Omental fat pad (tissue), 3 donors: ENCODE measurements at regions not wholly inside any gene's neighbourhood (a gene's known extent, or its start where the extent isn't known, plus 50 kb on each side); places are given as distances from the start of the nearest gene placed in this dataset.

Source experiments
- ATAC-seq: fragments of 150-250 bp; one replicate; pipeline ENCODE4 v1.9.1; 2016; ENCODE audit warnings: mild to moderate bottlenecking, moderate library complexity; ENCODE audit not compliant: low FRiP score
- DNase-seq: peaks from one replicate; pipeline ENCODE4 v3.0.0-alpha.2; 2019; ENCODE audit warnings: low spot score
- TF ChIP-seq, protein P1 (sequence below), 3 donors: fragments of 450-650 bp; IDR thresholded peaks; one replicate each; pipeline ENCODE4 v1.5.1; 2016 to 2017; ENCODE audit warnings: antibody characterized with exemption in 3 of 3, mild to moderate bottlenecking in 3 of 3, moderate library complexity in 2 of 3

DNA sequence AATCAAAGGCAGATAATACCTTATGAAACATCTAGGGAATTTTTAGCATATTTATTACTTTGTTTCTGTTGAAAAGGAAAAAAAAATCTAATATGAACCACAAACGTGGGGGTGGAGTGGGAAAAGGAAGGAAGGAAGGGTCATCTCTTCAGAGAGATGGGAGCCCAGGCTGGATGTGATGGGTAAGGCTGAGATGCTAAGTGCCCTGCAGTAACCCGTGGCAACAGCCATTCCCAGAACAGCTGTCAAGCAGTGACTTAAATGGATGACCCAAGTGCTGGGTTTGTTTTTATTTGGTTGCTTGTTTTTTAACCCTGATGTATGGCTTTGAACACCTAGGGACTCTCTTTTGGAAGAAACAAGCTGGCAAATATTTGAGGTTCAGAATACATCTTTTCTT is 50.7 kb upstream of the KLF7 start:
- TF ChIP-seq, protein P1, sequence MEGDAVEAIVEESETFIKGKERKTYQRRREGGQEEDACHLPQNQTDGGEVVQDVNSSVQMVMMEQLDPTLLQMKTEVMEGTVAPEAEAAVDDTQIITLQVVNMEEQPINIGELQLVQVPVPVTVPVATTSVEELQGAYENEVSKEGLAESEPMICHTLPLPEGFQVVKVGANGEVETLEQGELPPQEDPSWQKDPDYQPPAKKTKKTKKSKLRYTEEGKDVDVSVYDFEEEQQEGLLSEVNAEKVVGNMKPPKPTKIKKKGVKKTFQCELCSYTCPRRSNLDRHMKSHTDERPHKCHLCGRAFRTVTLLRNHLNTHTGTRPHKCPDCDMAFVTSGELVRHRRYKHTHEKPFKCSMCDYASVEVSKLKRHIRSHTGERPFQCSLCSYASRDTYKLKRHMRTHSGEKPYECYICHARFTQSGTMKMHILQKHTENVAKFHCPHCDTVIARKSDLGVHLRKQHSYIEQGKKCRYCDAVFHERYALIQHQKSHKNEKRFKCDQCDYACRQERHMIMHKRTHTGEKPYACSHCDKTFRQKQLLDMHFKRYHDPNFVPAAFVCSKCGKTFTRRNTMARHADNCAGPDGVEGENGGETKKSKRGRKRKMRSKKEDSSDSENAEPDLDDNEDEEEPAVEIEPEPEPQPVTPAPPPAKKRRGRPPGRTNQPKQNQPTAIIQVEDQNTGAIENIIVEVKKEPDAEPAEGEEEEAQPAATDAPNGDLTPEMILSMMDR (IDR thresholded peaks at IDR 0.05) = no peak
- no peak for ATAC-seq
- no peak for DNase-seq

DNA sequence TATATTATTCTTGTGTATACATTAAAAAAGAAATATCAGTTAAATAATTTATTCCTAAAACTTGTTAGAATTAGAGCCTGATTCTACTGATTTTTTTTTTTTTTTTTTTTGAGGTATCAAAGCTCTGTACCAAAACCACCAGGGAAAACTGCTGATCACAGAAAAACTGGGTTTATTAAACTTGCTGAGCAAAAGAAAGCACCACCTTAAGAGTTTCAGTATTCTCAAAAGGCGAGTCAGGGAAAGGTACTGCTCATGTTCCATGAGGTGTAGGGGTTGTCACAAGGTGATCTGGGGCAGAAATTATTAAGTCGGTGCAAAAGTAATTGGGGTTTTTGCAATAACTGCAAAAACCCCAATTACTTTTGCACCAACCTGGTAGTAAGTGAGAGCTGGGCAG is 51.7 kb upstream of the KLF7 start:
- DNase-seq = no peak
- no peak for ATAC-seq
- TF ChIP-seq, protein P1 (IDR thresholded peaks at IDR 0.05) = no peak

DNA sequence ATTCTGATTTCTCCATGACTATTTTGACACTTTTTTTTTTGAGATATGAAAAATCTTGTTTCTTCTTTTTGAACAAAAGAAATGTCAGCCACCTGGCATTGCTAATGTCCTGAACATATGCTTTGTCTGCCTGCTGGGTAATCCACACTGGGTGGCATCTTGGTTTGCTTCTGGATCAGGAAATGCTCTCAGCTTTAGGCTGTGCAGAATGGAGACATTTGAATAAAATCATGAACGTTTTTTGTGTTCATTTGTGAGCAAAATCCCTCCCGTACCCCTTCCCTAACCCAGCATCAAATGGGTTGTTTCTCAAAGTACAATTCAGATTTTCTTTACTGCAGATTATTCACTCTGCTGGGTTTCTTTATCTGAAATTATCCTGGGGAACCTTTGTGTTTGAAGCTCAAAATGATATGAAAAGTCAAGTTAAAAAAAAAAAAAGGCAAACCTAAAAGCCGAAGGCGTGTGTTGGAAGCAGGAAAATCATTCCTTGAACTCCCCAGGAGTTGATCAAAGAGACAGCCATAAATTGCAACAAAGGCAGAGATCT is 53.4 kb upstream of the KLF7 start:
- ATAC-seq = no peak
- DNase-seq = no peak
- TF ChIP-seq, protein P1 (IDR thresholded peaks at IDR 0.05) = no peak

DNA sequence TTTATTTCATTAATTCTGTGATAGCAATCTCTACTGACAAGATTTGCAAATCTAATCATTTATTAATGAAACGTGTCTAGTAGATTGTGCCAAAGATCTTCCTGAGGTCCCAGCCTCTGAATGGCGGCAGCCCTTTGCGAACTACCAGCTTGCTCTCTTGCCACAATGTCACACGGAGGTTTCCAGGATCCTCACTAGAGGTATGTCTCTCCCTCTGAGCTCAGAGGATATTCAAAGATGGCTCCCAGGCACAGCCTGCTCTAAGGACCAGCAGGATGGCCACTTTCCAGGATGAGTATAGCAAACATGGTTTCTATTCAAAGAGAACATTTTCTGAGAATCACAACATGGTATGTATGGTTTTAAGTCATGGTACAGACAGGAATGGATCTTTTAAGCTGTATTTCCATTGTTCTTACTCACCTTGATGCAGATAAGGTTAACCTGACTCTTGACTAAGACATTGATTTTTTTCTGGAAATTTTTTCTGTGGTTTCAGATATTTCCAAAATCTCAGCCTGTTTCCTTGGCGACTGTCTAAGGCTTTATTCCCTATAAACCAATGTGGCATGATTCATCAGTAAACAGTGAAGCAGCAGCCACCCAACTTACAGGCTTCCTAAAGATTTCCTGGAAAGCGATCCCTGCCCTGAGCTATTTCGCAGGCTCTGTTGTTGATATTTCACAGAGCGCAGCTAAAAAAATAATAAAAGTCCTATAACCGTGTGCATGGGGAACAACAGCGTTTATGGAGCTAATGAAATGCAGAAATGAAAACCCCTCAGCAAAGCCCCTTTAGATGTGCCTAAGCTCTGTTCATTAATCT is 54.1 kb upstream of the KLF7 start:
- ATAC-seq (no peak), DNase-seq (no peak)
- TF ChIP-seq, protein P1 (IDR thresholded peaks at IDR 0.05) = no peak

DNA sequence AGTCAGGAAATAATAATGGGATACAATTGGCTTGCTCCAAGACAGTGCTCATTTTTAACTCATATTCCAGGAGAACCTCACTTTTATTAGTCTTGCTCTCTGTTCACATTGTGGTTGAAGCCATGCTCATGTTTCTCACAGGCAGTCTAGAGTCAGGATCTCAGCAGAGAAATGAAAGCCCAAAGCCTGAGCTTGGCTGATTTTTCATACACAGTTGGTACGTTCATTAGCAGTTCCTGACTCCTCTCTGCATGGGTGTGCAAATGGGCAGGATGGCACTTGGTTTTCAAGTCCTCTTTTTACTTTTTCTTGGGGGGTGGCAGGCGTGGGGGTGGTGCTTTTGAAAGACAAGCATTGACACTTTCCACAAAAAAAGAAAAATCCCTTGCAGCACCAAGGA is 56.0 kb upstream of the KLF7 start:
- no peak for ATAC-seq
- no peak for DNase-seq
- TF ChIP-seq, protein P1 (IDR thresholded peaks at IDR 0.05) = no peak

DNA sequence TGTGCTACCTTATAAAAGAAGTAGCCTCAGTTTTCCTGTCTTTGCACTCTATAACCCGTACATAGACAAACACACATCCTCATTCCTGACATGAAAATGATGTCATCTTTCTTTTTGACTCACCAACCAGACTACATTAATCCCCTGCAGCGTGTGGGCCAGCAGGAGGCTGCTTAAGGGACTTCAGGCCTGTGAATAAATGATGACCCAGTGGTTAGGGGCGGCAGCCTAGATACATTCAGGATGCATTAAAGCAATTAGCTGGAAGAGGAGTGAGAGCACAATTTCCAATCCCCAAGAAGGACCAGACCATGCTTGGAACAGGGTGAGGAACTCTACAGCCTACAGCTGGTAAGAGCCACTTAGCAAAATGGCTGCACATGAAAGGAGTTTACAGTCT is 57.3 kb upstream of the KLF7 start:
- TF ChIP-seq, protein P1 (IDR thresholded peaks at IDR 0.05) = no peak
- no peak for DNase-seq
- ATAC-seq = no peak

DNA sequence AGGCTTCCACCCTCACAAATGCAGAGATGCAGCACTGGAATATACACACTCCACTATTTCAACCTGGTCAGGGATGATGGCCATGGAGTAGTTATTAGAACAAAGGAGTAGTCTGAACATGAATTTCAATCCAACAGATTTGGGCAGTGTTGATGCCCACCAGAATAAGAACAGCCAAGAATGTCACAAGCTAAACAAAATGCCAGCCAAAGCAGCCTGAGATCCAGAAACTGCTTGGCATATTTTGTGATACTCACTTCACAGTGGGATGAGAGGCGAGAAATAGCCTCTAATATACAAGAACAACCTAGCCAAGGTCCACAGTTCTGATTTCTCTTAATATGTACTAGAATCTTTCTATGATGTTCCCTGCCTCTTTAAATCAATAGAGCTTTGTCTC is 58.6 kb upstream of the KLF7 start:
- TF ChIP-seq, protein P1 (IDR thresholded peaks at IDR 0.05) = no peak
- ATAC-seq (no peak), DNase-seq (no peak)
